ENCODE measurements at regions not wholly inside any gene's neighbourhood (a gene's known extent, or its start where the extent isn't known, plus 50 kb on each side); places are given as distances from the start of the nearest gene placed in this dataset.

DNA sequence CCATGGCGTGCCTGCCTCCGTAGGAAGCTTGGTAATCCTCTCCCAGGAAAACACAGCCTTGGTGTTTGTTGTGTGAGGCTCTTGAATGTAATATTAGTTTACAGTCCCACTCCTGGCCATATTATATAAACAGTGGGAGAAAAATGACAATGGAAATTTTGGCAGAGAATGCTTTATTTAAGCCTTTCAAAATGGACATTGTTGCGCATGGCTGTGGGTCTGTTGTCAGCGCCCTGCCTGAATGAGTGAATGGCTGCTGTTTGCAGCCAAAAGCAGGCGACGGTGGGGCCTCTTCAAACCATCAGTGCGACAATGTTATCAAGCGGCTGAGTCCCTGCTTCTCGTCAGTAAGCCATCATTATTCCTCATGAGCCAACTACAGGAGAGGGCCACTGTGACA is 201.8 kb upstream of the RMST start:
- no peak for TF ChIP-seq POLR2A (IDR thresholded peaks at IDR 0.05; ENCODE audit: low read depth, low read length)
- TF ChIP-seq, protein P1, sequence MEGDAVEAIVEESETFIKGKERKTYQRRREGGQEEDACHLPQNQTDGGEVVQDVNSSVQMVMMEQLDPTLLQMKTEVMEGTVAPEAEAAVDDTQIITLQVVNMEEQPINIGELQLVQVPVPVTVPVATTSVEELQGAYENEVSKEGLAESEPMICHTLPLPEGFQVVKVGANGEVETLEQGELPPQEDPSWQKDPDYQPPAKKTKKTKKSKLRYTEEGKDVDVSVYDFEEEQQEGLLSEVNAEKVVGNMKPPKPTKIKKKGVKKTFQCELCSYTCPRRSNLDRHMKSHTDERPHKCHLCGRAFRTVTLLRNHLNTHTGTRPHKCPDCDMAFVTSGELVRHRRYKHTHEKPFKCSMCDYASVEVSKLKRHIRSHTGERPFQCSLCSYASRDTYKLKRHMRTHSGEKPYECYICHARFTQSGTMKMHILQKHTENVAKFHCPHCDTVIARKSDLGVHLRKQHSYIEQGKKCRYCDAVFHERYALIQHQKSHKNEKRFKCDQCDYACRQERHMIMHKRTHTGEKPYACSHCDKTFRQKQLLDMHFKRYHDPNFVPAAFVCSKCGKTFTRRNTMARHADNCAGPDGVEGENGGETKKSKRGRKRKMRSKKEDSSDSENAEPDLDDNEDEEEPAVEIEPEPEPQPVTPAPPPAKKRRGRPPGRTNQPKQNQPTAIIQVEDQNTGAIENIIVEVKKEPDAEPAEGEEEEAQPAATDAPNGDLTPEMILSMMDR (IDR thresholded peaks at IDR 0.05; ENCODE audit: extremely low read depth in 1 of 2, insufficient read depth in 1 of 2, low read depth in 1 of 2, low read length in 2 of 2) = no peak
- Histone ChIP-seq H3K4me1 (ENCODE audit: control insufficient read depth, extremely low read depth, insufficient read depth, low read length) (no peaks in the 10 kb centered on the region), H3K4me2 (ENCODE audit: insufficient read depth, low read length) (no peak overlapping the region), H3K27ac (ENCODE audit: insufficient read depth, low read depth, low read length) (no peak overlapping the region), H3K79me2 (ENCODE audit: control insufficient read depth, insufficient read depth, low read length) (no peaks in the 10 kb centered on the region), H3K4me3 (replicated peaks in 1 of 3; ENCODE audit: insufficient read depth in 1 of 3, low read depth in 1 of 3, low read length in 3 of 3) (no peak overlapping the region), H3K9ac (replicated peaks; ENCODE audit: extremely low read depth, insufficient read depth, low read length) (no peak overlapping the region), H2AFZ (ENCODE audit: low read depth, low read length) (no peak overlapping the region), H4K20me1 (replicated peaks; ENCODE audit: control insufficient read depth, extremely low read depth, insufficient read depth, low read length) (no peaks in the 10 kb centered on the region), H3K36me3 (ENCODE audit: control insufficient read depth in 2 of 2, extremely low read depth in 1 of 2, insufficient read depth in 2 of 2, low read length in 2 of 2) (no peaks in the 10 kb centered on the region), H3K9me1 (replicated peaks; ENCODE audit: control insufficient read depth, extremely low read depth, insufficient read depth, low read length) (no peaks in the 10 kb centered on the region), H3K9me3 (replicated peaks; ENCODE audit: control insufficient read depth, insufficient read depth, low read length) (no peaks in the 10 kb centered on the region), H3K27me3 (ENCODE audit: control insufficient read depth in 2 of 2, insufficient read depth in 2 of 2, low read length in 2 of 2) (no peaks in the 10 kb centered on the region)
- no TSS peak for BruUV-seq (replicated peaks)
- no peak for FAIRE-seq
- dilution Hi-C loops (cut with MboI; ENCODE audit: extremely low pct_ligation_motif_present, low sequenced_read_pairs) = no loop called here
- ChIA-PET POLR2A (no interaction called here), CTCF (no interaction called here)
- DNase-seq (ENCODE audit: low read depth, low spot score) = no peak
- intact Hi-C loops (cut with micrococcal nuclease) = no loop called here

DNA sequence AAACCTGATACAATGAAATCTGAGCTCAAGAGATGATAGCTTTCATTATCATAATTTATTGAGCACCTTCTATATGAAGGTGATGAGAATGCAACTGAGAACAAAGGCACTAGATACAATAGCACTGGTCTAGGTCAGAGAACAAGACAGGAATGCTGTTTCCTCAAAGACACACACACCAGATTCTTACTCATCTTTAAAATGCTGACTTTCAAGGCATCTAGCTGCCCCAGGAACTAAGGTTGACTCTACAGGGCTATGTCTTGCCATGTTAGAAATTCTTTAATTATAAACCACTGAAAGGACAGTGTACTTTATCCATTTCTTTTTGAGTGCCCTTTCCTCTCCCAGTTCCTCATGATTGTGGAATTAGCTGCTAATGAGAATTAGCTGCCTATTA is 195.4 kb upstream of the RMST start:
- intact Hi-C loops (cut with micrococcal nuclease) = no loop called here
- Histone ChIP-seq H3K4me3 (replicated peaks in 1 of 3; ENCODE audit: insufficient read depth in 1 of 3, low read depth in 1 of 3, low read length in 3 of 3) (no peak overlapping the region), H3K36me3 (ENCODE audit: control insufficient read depth in 2 of 2, extremely low read depth in 1 of 2, insufficient read depth in 2 of 2, low read length in 2 of 2) (no peaks in the 10 kb centered on the region), H3K9me1 (replicated peaks; ENCODE audit: control insufficient read depth, extremely low read depth, insufficient read depth, low read length) (no peaks in the 10 kb centered on the region), H3K79me2 (ENCODE audit: control insufficient read depth, insufficient read depth, low read length) (no peaks in the 10 kb centered on the region), H3K9ac (replicated peaks; ENCODE audit: extremely low read depth, insufficient read depth, low read length) (no peak overlapping the region), H2AFZ (ENCODE audit: low read depth, low read length) (no peak overlapping the region), H4K20me1 (replicated peaks; ENCODE audit: control insufficient read depth, extremely low read depth, insufficient read depth, low read length) (no peaks in the 10 kb centered on the region), H3K27me3 (ENCODE audit: control insufficient read depth in 2 of 2, insufficient read depth in 2 of 2, low read length in 2 of 2) (no peaks in the 10 kb centered on the region), H3K27ac (ENCODE audit: insufficient read depth, low read depth, low read length) (no peak overlapping the region), H3K4me2 (ENCODE audit: insufficient read depth, low read length) (no peak overlapping the region), H3K4me1 (ENCODE audit: control insufficient read depth, extremely low read depth, insufficient read depth, low read length) (no peaks in the 10 kb centered on the region), H3K9me3 (replicated peaks; ENCODE audit: control insufficient read depth, insufficient read depth, low read length) (no peaks in the 10 kb centered on the region)
- DNase-seq (ENCODE audit: low read depth, low spot score) (no peak), FAIRE-seq (no peak)
- ChIA-PET CTCF (no interaction called here), POLR2A (no interaction called here)
- no peak for TF ChIP-seq JUN (IDR thresholded peaks at IDR 0.05; ENCODE audit: borderline replicate concordance, insufficient read depth, insufficient read length, low read depth)
- TF ChIP-seq, protein P1 (IDR thresholded peaks at IDR 0.05; ENCODE audit: extremely low read depth in 1 of 2, insufficient read depth in 1 of 2, low read depth in 1 of 2, low read length in 2 of 2) = no peak
- TF ChIP-seq, protein P2, sequence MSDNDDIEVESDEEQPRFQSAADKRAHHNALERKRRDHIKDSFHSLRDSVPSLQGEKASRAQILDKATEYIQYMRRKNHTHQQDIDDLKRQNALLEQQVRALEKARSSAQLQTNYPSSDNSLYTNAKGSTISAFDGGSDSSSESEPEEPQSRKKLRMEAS (IDR thresholded peaks at IDR 0.05; ENCODE audit: insufficient read depth, insufficient read length) = no peak
- TF ChIP-seq FOS (IDR thresholded peaks at IDR 0.05; ENCODE audit: borderline replicate concordance, insufficient read depth, low read length) = no peak
- no peak for TF ChIP-seq MYC (IDR thresholded peaks at IDR 0.05; ENCODE audit: low read depth, low read length)
- TF ChIP-seq POLR2A (IDR thresholded peaks at IDR 0.05; ENCODE audit: low read depth, low read length) = no peak
- no peak for TF ChIP-seq POLR2AphosphoS5 (IDR thresholded peaks at IDR 0.05; ENCODE audit: insufficient read depth, low read depth, low read length)
- TF ChIP-seq GATA2 (IDR thresholded peaks at IDR 0.05; ENCODE audit: insufficient read depth, insufficient read length, low read depth, low read length) = no peak
- no peak for TF ChIP-seq EZH2 (IDR thresholded peaks at IDR 0.05; ENCODE audit: borderline replicate concordance, low read depth, low read length, severe bottlenecking)
- dilution Hi-C loops (cut with MboI; ENCODE audit: extremely low pct_ligation_motif_present, low sequenced_read_pairs) = no loop called here
- no TSS peak for BruUV-seq (replicated peaks)
